Transverse colon (tissue), 4 donors: ENCODE measurements at regions not wholly inside any gene's neighbourhood (a gene's known extent, or its start where the extent isn't known, plus 50 kb on each side); places are given as distances from the start of the nearest gene placed in this dataset.
A peak's percentile ranks its signal among the peaks of the same experiment; 100 is the strongest.

ENCODE experiments used
- DNase-seq: peaks from one replicate; pipeline ENCODE4 v3.0.0-alpha.2; 2019
- H3K27ac ChIP-seq, 4 donors: fragments of 200-600 bp; sonication (generic); 2 replicates each; pipeline ENCODE4 v1.5.1; 2016 to 2018; ENCODE audit warnings: inconsistent platforms in 4 of 4
- H3K27me3 ChIP-seq: fragments of 200-600 bp; sonication (generic); 2 replicates; pipeline ENCODE4 v1.5.1; 2017; ENCODE audit warnings: inconsistent platforms
- H3K36me3 ChIP-seq, 4 donors: fragments of 200-600 bp; sonication (generic); 2 replicates each; pipeline ENCODE4 v1.5.1; 2017 to 2019; ENCODE audit warnings: inconsistent platforms in 4 of 4
- H3K4me1 ChIP-seq, 4 donors: fragments of 200-600 bp; sonication (generic); 2 replicates each; pipeline ENCODE4 v1.5.1; 2017 to 2020; ENCODE audit warnings: inconsistent platforms in 4 of 4
- H3K4me3 ChIP-seq, 4 donors: fragments of 200-600 bp; sonication (generic); 1 replicate in 1 of 4; 2 replicates in 3 of 4; pipeline versions ENCODE4 v1.5.1 to v1.6.1; 2017 to 2019; ENCODE audit warnings: inconsistent platforms in 4 of 4
- H3K9me3 ChIP-seq, 2 donors: fragments of 200-600 bp; sonication (generic); 2 replicates each; pipeline ENCODE4 v1.5.1; 2017 to 2019; ENCODE audit warnings: inconsistent platforms in 2 of 2
- EP300 ChIP-seq: sonication (generic); formaldehyde crosslinking; IDR thresholded peaks from one replicate; pipeline ENCODE4 v1.6.1; 2017; ENCODE audit warnings: antibody characterized with exemption, low read depth
- POLR2A ChIP-seq: fragments of 450-650 bp; IDR thresholded peaks from one replicate; pipeline ENCODE4 v1.6.1; 2016; ENCODE audit warnings: antibody characterized with exemption, mild to moderate bottlenecking, moderate library complexity
- POLR2AphosphoS5 ChIP-seq, 3 donors: sonication (generic); formaldehyde crosslinking; IDR thresholded peaks; one replicate each; pipeline ENCODE4 v1.6.1; 2016; ENCODE audit warnings: antibody characterized with exemption in 3 of 3
- WGBS, 2 donors: methylation state at CpG; one replicate each; pipeline ENCODE4 v1.1.5; 2018; ENCODE audit warnings: low coverage in 1 of 2; 5-methylcytosine and 5-hydroxymethylcytosine counted together
- in situ Hi-C, 4 donors: fragments of 200-750 bp; cut with MboI; loops; one replicate each; pipeline versions ENCODE4 v1.15.0 to v1.15.1; 2017; ENCODE audit warnings: low sequenced_read_pairs in 3 of 4, low pct_ligation_motif_present in 1 of 4, low pct_unique_long_range_greater_than_20kb in 1 of 4
- intact Hi-C: fragments of 100-400 bp; cut with DNase I; formaldehyde crosslinking; loops from one replicate; pipeline ENCODE4 v1.15.1; 2023; ENCODE audit warnings: low total_unique reads
- TF ChIP-seq, protein P1 (sequence below), 5 experiments: fragments of 200-600 bp in 3 of 5; fragments of 450-650 bp in 2 of 5; sonication (generic) in 3 of 5; IDR thresholded peaks; 1 replicate in 2 of 5; 2 replicates in 3 of 5; pipeline ENCODE4 v1.5.1; 2016 to 2017; ENCODE audit warnings: antibody characterized with exemption in 5 of 5, inconsistent platforms in 3 of 5, mild to moderate bottlenecking in 2 of 5, moderate library complexity in 1 of 5

- intact Hi-C loops = no loop called here
- WGBS, 2 donors = 75 to 87% methylated on average over 1 to 8 of the region's 8 CpGs
Observed at GRCh38 chr3:124395162-124395561, 335.1 kb upstream of the UMPS start.

DNA sequence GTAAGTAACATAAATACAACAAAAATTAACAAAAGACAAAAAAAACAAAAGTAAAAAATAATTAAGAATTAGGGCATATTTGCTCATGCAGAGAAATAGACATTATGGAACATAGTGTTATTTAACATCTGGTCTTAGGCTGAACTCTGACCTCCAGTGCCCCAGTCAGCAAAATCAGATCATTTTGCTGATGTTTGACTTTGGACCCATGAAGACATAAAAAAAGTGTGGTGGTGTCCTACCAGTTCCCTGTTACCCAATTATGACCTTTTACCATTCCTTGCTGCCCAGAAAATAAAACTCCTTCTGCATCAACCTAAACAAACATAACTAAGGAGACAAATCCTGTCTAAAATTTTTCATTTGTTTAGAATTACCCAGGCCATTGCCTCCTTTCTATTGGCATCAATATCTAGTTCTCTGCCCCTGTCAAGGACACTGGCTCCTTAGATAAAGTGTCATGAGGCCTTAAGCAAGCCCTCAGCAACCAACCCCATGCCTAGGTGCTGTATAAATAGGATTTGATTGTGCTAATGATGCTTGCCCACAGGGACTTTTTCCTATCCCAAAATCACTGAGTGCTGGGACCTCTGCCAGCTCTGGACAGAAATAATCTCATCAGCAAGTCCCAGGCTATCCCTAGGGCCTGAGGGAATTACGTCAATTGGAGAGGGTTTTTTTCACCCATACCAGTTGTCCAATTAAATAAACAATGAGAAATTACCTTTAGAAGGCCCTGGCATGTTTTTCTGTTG lies 334.5 kb upstream of the UMPS start:
- Histone ChIP-seq H3K27me3 (no peaks in the 10 kb centered on the region), H3K27ac (peak overlapping the region in 1 of 4 donors; percentile 6), H3K9me3 (no peaks in the 10 kb centered on the region), H3K4me1 (peaks cover 0 to 7% (median 0%) of the 10 kb centered on the region in 4 donors), H3K4me3 (no peak overlapping the region), H3K36me3 (no peaks in the 10 kb centered on the region)
- no peak for TF ChIP-seq EP300
- no peak for TF ChIP-seq POLR2AphosphoS5 (IDR thresholded peaks at IDR 0.05)
- TF ChIP-seq, protein P1, sequence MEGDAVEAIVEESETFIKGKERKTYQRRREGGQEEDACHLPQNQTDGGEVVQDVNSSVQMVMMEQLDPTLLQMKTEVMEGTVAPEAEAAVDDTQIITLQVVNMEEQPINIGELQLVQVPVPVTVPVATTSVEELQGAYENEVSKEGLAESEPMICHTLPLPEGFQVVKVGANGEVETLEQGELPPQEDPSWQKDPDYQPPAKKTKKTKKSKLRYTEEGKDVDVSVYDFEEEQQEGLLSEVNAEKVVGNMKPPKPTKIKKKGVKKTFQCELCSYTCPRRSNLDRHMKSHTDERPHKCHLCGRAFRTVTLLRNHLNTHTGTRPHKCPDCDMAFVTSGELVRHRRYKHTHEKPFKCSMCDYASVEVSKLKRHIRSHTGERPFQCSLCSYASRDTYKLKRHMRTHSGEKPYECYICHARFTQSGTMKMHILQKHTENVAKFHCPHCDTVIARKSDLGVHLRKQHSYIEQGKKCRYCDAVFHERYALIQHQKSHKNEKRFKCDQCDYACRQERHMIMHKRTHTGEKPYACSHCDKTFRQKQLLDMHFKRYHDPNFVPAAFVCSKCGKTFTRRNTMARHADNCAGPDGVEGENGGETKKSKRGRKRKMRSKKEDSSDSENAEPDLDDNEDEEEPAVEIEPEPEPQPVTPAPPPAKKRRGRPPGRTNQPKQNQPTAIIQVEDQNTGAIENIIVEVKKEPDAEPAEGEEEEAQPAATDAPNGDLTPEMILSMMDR (IDR thresholded peaks at IDR 0.05) = no peak
- in situ Hi-C loops = no loop called here
- 56% methylated on average over 1 of the region's 1 CpG; no CpG with 5 or more reads in 1 of the 2 donors for WGBS, 2 donors
- DNase-seq = no peak
- intact Hi-C loops = no loop called here

More at GRCh38 chr3:124395162-124395561, 335.1 kb upstream of the UMPS start:
- no peaks in the 10 kb centered on the region for H3K36me3 ChIP-seq
- no peaks in the 10 kb centered on the region for H3K27me3 ChIP-seq
- H3K9me3 ChIP-seq = no peaks in the 10 kb centered on the region
- TF ChIP-seq EP300 (no peak), POLR2AphosphoS5 (IDR thresholded peaks at IDR 0.05) (no peak), POLR2A (no peak)
- peaks cover 0 to 7% (median 0%) of the 10 kb centered on the region in 4 donors for H3K4me1 ChIP-seq
- in situ Hi-C loops = no loop called here
- no peak for DNase-seq
- H3K27ac ChIP-seq = no peak overlapping the region
- H3K4me3 ChIP-seq = no peak overlapping the region

GRCh38 chr3:124396339-124396950 lies 333.8 kb upstream of the UMPS start:
- H3K4me1 ChIP-seq = peaks cover 0 to 7% (median 0%) of the 10 kb centered on the region in 4 donors
- TF ChIP-seq POLR2A = no peak
- TF ChIP-seq, protein P1 (IDR thresholded peaks at IDR 0.05) = no peak
- no peak for TF ChIP-seq POLR2AphosphoS5 (IDR thresholded peaks at IDR 0.05)
- no peak for TF ChIP-seq EP300
- H3K36me3 ChIP-seq = no peaks in the 10 kb centered on the region
- intact Hi-C loops (no loop called here), in situ Hi-C loops (no loop called here)
- no peaks in the 10 kb centered on the region for H3K27me3 ChIP-seq
- WGBS, 2 donors = 84% methylated on average over 5 of the region's 5 CpGs; no CpG with 5 or more reads in 1 of the 2 donors
- no peak overlapping the region for H3K4me3 ChIP-seq
- H3K9me3 ChIP-seq = no peaks in the 10 kb centered on the region
- DNase-seq = no peak
- H3K27ac ChIP-seq = no peak overlapping the region

- no peak for DNase-seq
- peaks cover 0 to 7% (median 0%) of the 10 kb centered on the region in 4 donors for H3K4me1 ChIP-seq
- TF ChIP-seq EP300 = no peak
- no peak for TF ChIP-seq POLR2AphosphoS5 (IDR thresholded peaks at IDR 0.05)
- TF ChIP-seq, protein P1 (IDR thresholded peaks at IDR 0.05) = no peak
- no peak for TF ChIP-seq POLR2A
- H3K36me3 ChIP-seq = no peaks in the 10 kb centered on the region
- 90 to 91% methylated on average over 4 of the region's 4 CpGs for WGBS, 2 donors
- intact Hi-C loops = no loop called here
- in situ Hi-C loops = no loop called here
- no peaks in the 10 kb centered on the region for H3K27me3 ChIP-seq
- no peak overlapping the region for H3K27ac ChIP-seq
- no peak overlapping the region for H3K4me3 ChIP-seq
- H3K9me3 ChIP-seq = no peaks in the 10 kb centered on the region
Observed at GRCh38 chr3:124397088-124397487, 333.2 kb upstream of the UMPS start.
